Globus pallidus (tissue), 1 donor: ENCODE measurements at regions not wholly inside any gene's neighbourhood (a gene's known extent, or its start where the extent isn't known, plus 50 kb on each side); places are given as distances from the start of the nearest gene placed in this dataset.
"Not testable (repeated sequence)": the region's sequence is repeated elsewhere in the genome, so short reads cannot be mapped to it uniquely, and the experiment has no call there.

Experiments used
- DNase-seq: peaks from one replicate; pipeline ENCODE4 v3.0.0-alpha.2; 2015; ENCODE audit warnings: low spot score

GRCh38 chr3:6601374-6601773 lies 259.5 kb upstream of the GRM7 start:
- no peak for DNase-seq

- no peak for DNase-seq
Measured at GRCh38 chr3:6602329-6602728, 258.6 kb upstream of the GRM7 start.

DNA sequence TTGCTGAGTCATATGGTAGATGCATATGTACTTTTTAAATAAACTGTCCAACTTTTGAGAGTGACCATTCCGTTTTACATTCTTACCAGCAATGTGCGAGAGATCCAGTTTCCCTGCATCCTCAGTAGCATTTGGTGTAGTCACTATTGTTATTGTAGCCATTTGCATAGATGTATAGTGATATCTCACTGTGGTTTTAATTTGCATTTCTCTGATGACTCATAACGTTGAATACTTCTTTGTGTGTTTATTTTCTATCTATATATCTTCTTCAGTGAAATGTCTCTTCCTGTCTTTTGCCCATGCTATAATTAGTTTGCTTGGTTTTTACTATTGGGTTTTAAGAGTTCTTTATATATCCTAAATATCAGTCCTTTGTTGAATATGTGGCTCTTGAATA lies 255.7 kb upstream of the GRM7 start:
- DNase-seq = no peak

DNA sequence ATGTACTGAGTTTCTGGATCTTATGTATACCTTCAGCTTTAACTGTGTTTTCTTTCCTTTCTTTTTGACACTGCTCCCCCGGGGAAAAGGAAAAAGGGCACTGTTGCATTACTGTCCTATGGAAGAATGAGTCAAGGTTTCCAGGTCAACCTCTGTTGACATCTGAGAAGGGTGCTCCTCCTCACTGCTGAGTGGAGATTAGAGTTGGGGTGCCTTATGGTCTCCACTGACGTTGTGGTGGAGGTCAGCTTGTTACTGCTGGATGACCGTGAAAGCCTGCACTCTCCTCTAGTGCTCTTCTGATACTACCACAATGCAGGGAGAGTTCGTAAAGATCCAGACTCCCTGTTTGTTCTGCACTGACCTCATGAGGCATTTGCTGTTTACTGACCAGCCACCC lies 252.1 kb upstream of the GRM7 start:
- DNase-seq = no peak

- DNase-seq = no peak
Measured at GRCh38 chr3:6612034-6612616, 248.8 kb upstream of the GRM7 start.

GRCh38 chr3:6622260-6622659 lies 238.7 kb upstream of the GRM7 start:
- no peak for DNase-seq

GRCh38 chr3:6622712-6623111 lies 238.2 kb upstream of the GRM7 start:
- DNase-seq = no peak

DNA sequence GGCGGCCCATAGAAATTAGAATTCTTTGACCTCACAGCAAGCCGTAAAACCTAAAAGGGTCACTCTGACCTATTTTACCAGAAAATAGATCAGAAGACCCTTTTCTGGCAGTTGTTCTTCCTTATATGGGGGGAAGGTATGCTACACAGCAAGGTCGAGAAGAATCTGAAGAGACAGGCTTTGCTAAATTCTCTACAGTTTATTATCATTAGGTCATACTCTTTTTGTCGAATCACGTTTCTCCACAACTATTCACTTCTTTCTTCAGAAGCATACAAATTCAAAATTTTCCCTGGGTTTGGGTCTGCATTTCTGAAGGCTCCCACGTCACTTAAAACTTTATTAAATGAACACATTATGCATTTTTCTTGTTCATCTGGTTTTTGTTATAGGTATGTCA lies 229.5 kb upstream of the GRM7 start:
- DNase-seq = no peak

DNA sequence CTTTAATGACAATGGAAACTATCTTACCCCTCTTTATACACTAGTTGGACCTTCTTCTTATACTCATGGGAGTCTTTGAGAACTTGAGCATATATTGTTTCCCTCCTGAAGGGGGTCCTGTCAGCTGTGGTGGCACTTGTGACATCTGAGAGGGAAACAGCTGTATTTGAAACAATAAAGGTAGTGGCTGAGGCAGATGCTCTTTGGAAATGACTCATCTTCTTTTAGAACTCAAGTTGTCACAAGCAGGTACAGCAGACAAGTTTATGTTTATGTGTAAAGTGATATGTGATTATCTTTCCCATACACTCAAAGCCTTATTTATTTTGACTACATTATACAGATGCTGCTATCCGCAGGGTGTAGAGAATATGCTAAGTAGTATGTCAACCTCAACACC lies 220.0 kb upstream of the GRM7 start:
- DNase-seq = no peak

DNA sequence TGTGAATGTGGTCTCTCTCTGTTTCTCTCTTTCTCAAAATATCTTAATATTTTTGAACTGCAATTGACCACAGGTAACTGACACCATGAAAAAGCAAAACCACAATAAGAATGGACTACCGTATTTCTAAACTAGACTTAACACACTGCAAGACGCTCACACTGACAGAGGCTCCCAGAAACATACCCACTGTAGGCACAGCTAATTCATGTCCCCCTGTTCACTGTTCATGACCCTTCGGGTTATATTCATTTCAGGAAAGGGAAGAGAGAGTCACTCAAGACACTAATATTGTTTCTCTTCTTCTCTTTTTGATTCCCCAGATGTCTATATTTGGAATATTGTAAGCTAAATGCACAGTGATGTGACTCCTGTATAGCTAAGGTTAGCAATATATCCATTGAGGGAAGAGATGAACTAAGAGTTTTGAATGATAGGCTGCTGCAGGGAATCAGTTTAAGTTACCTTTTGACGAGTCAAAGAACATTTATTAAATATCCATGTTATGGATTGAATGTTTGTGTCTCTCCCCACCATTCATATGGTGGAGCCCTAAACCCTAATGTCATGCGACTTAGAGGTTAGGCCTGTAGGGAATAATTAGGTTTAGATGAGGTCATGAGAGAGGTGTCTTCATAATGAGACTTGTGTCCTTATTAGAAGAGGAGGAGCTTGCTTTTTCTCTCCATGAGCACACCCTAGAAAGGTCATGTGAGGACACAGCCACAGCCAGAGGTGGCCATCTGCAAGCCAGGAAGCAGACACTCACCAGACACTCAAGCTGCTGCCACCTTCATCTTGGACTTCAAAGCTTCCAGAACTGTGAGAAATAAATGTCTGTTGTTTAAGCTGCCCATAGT lies 216.6 kb upstream of the GRM7 start:
- no peak for DNase-seq

GRCh38 chr3:6654670-6655069 lies 206.2 kb upstream of the GRM7 start:
- no peak for DNase-seq

- DNase-seq = no peak
Measured at GRCh38 chr3:6655275-6655674, 205.6 kb upstream of the GRM7 start.

DNA sequence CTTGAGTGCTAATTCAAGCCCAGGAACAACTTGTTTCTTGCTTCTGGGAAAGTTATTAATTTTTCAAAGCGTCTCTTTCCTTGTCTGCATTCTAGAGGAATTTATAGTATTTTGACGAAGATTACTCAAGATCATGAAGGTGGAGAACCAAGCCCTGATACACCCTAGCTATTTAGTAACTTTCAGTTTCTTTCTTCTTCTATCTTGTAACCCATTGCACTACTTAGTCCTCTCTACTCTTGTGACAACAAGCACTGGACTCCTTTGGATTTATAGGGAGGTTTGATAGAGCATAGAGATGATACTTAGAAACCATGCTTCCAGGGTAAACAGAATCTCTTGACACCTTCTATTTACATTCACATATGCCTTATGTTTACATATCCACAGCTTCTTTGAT lies 203.3 kb upstream of the GRM7 start:
- DNase-seq = no peak

GRCh38 chr3:6667354-6667753 lies 193.6 kb upstream of the GRM7 start:
- no peak for DNase-seq

- DNase-seq = no peak
Measured at GRCh38 chr3:6671363-6671762, 189.6 kb upstream of the GRM7 start.

GRCh38 chr3:6679510-6679909 lies 181.4 kb upstream of the GRM7 start:
- DNase-seq = no peak

- no peak for DNase-seq
Measured at GRCh38 chr3:6680119-6680806, 180.7 kb upstream of the GRM7 start.

- DNase-seq = no peak
Measured at GRCh38 chr3:6697285-6697684, 163.6 kb upstream of the GRM7 start.

GRCh38 chr3:6697722-6698121 lies 163.2 kb upstream of the GRM7 start:
- no peak for DNase-seq

- DNase-seq = not testable (repeated sequence)
Measured at GRCh38 chr3:6704817-6705216, 156.1 kb upstream of the GRM7 start.

DNA sequence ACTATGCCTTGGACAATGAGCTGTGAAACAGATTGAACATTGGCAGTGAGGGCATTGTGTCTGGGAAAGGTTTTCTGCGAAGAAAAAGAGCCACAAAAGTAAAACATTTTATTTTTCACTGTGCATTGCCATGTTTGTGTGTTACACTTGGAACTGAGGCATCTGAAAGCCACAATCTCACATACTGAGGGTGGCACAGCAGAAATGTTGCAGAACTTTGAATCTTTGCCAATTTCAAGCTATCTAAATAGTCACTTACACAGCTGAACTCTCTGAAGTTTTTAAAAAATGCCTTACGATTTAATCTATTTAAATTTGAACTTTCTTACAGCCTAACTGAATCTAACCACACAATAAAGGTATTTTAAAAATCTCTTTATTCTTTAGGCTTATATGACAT lies 154.1 kb upstream of the GRM7 start:
- DNase-seq = no peak

DNA sequence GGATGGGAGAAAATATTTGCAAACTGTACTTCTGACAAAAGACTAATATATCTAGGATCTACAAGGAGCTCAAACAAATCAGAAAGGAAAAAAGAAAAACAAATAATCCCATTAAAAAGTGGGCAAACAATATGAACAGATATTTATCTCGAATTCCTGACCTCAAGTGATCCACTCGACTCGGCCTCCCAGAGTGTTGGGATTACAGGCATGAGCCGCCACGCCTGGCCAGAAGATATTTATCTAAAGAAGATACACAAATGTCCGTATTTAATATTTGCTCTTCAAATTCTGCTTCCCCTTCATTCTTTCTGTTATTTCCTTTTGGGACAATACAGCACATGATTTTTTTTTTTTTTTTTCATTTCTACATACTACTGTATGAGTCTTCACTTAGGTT lies 151.7 kb upstream of the GRM7 start:
- no peak for DNase-seq

GRCh38 chr3:6714962-6715361 lies 146.0 kb upstream of the GRM7 start:
- DNase-seq = no peak
